BJ (cell line): ENCODE measurements at regions not wholly inside any gene's neighbourhood (a gene's known extent, or its start where the extent isn't known, plus 50 kb on each side); places are given as distances from the start of the nearest gene placed in this dataset.

Source experiments
- CTCF ChIA-PET: fragments of 350-600 bp; formaldehyde crosslinking; extraction: SDS; loops from one replicate; lab custom pipeline; 2021; ENCODE audit warnings: antibody characterized with exemption, inconsistent platforms; lab: Yijun Ruan, JAX
- POLR2A ChIA-PET: fragments of 300-600 bp; sonication (Branson Sonifier 250); formaldehyde crosslinking; extraction: SDS; loops from one replicate; lab custom pipeline; 2021; ENCODE audit warnings: antibody characterized with exemption; lab: Charles Lee
- DNase-seq: peaks from one replicate; pipeline ENCODE4 v3.0.0-alpha.2; 2011; ENCODE audit warnings: low read depth
- H3K27me3 ChIP-seq: 2 replicates; pipeline ENCODE4 v1.6.0; 2011; ENCODE audit warnings: low read length; ENCODE audit not compliant: control insufficient read depth, insufficient read depth
- H3K36me3 ChIP-seq: 2 replicates; pipeline ENCODE4 v1.5.1; 2011; ENCODE audit warnings: low read length; ENCODE audit not compliant: control insufficient read depth, insufficient read depth
- H3K4me3 ChIP-seq: 2 replicates; pipeline ENCODE4 v1.5.1; 2011; ENCODE audit warnings: low read depth, mild to moderate bottlenecking, control low read depth, low read length
- TF ChIP-seq, protein P1 (sequence below): IDR thresholded peaks from 2 replicates; pipeline ENCODE4 v1.5.1; 2011; ENCODE audit warnings: low read depth, mild to moderate bottlenecking, control low read depth, inconsistent platforms, low read length, moderate library complexity; ENCODE audit not compliant: insufficient read depth

- no peak for DNase-seq
- H3K27me3 ChIP-seq, result no peaks in the 10 kb centered on the region
- CTCF ChIA-PET, result no interaction called here
- H3K4me3 ChIP-seq, result no peak overlapping the region
- POLR2A ChIA-PET, result no interaction called here
- no peaks in the 10 kb centered on the region for H3K36me3 ChIP-seq
- TF ChIP-seq, protein P1, sequence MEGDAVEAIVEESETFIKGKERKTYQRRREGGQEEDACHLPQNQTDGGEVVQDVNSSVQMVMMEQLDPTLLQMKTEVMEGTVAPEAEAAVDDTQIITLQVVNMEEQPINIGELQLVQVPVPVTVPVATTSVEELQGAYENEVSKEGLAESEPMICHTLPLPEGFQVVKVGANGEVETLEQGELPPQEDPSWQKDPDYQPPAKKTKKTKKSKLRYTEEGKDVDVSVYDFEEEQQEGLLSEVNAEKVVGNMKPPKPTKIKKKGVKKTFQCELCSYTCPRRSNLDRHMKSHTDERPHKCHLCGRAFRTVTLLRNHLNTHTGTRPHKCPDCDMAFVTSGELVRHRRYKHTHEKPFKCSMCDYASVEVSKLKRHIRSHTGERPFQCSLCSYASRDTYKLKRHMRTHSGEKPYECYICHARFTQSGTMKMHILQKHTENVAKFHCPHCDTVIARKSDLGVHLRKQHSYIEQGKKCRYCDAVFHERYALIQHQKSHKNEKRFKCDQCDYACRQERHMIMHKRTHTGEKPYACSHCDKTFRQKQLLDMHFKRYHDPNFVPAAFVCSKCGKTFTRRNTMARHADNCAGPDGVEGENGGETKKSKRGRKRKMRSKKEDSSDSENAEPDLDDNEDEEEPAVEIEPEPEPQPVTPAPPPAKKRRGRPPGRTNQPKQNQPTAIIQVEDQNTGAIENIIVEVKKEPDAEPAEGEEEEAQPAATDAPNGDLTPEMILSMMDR, result no peak
Measured at GRCh38 chr5:28831042-28831441, 1792.7 kb upstream of the CDH9 start.

DNA sequence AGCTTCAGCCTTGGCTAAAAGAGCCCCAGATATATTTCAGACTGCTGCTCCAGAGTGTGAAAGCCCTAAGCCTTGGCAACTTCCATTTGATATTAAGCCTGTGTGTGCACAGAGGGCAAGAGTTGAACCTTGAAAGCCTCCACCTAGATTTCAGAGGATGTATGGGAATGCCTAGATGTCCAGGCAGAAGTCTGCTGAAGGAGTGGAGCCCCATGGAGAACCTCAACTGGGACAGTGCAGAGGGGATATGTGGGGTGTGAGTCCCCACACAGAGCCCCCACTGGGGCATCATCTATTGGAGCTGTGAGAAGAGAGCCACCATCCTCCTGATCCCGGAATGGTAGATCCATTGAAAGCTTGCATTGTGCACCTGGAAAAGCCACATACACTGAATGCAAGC, 1784.8 kb upstream of the CDH9 start:
- Histone ChIP-seq H3K36me3 (no peaks in the 10 kb centered on the region), H3K27me3 (no peaks in the 10 kb centered on the region), H3K4me3 (no peak overlapping the region)
- ChIA-PET POLR2A (no interaction called here), CTCF (no interaction called here)
- no peak for DNase-seq
- TF ChIP-seq, protein P1, result no peak

- DNase-seq, result no peak
- TF ChIP-seq, protein P1, result no peak
- ChIA-PET POLR2A (no interaction called here), CTCF (no interaction called here)
- Histone ChIP-seq H3K4me3 (no peak overlapping the region), H3K27me3 (no peaks in the 10 kb centered on the region), H3K36me3 (no peaks in the 10 kb centered on the region)
Measured at GRCh38 chr5:28822071-28822470, 1783.7 kb upstream of the CDH9 start.

DNA sequence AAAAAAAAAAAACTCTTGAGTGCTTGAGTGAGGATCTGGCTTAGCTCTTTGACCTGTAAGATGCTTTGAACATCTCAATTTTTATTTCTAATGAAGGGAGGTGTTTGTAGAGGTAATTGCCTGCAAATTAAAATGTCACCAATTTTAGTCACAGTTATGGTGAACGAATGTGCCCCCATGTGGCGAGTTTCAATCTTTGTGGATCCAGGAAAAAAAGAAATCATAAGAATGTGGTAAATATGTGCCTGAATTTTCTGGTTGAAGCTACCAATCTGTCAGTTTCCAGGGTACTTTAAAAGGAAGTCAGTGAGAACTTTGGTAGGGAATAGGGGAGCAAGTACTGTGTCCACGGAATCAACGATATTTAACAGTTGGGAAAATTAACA, 1772.4 kb upstream of the CDH9 start:
- H3K27me3 ChIP-seq, result no peaks in the 10 kb centered on the region
- no peak overlapping the region for H3K4me3 ChIP-seq
- H3K36me3 ChIP-seq, result no peaks in the 10 kb centered on the region
- POLR2A ChIA-PET, result no interaction called here
- TF ChIP-seq, protein P1, result no peak
- CTCF ChIA-PET, result no interaction called here
- DNase-seq, result no peak

DNA sequence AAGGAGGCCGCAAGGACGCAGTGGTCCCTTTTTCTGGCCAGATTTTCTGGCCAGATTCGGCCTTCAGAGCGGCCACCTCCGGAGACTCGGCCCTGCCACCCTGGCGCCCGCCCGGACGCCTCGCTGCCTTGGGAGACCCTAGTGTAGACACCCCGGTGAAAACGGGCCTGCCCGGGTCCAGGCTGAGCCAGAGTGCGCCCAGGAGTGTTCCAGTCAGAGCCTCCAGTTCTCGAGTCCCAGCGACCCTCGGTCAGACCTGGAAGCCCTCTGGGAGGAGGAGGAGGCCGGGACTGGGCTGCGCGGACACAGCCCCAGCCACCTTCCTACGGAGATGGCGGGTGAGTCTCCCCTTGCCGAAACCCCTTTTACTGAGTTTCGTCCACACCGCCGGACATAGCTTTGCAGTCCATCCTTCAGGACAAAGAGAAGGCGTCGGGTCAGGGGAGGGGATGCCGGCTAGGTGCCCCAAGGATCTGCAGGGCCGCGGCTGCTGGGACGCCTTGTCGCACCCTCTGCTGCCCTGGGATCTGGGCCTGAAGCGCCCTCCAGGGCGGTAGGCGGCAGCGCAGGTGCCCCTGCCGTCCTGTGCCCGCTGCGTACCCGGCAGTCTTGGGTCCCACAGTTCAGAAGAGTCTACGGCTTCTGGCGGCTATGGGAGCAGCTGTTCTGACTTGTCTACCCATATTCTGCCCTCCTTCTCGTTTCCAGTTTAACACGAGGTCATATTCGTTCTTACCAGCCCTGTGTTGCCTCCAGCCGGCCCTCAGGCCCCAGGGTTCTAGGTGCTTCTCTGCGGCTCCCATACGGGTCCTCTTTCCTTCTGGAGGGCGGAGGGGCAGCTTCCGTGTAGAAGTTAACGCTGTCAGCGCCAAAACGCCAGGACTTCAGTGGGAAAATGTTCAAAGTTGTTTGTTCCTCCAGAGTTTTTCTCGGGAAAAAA, 1771.7 kb upstream of the CDH9 start:
- Histone ChIP-seq H3K4me3 (no peak overlapping the region), H3K27me3 (no peaks in the 10 kb centered on the region), H3K36me3 (no peaks in the 10 kb centered on the region)
- TF ChIP-seq, protein P1, result no peak
- no peak for DNase-seq
- POLR2A ChIA-PET, result no interaction called here
- CTCF ChIA-PET, result no interaction called here
